GM21786 (cell line): ENCODE measurements at regions not wholly inside any gene's neighbourhood (a gene's known extent, or its start where the extent isn't known, plus 50 kb on each side); places are given as distances from the start of the nearest gene placed in this dataset.

Experiments
- ATAC-seq: cut with Tn5 transposase; IDR thresholded peaks from one replicate; pipeline ENCODE4 v1.9.1; 2021; ENCODE audit not compliant: unreplicated experiment

- ATAC-seq = no peak
Observed at GRCh38 chr1:82269431-82269830, 468.7 kb downstream of the ADGRL2 start.

- ATAC-seq = no peak
Observed at GRCh38 chr1:82268826-82269225, 468.1 kb downstream of the ADGRL2 start.

- no peak for ATAC-seq
Observed at GRCh38 chr1:82266351-82266750, 465.6 kb downstream of the ADGRL2 start.

GRCh38 chr1:82265436-82265835 lies 464.7 kb downstream of the ADGRL2 start:
- no peak for ATAC-seq

GRCh38 chr1:82264802-82265201 lies 464.1 kb downstream of the ADGRL2 start:
- no peak for ATAC-seq

- no peak for ATAC-seq
Observed at GRCh38 chr1:82263396-82263795, 462.7 kb downstream of the ADGRL2 start.

- no peak for ATAC-seq
Observed at GRCh38 chr1:82260666-82261065, 459.9 kb downstream of the ADGRL2 start.

GRCh38 chr1:82260051-82260450 lies 459.3 kb downstream of the ADGRL2 start:
- no peak for ATAC-seq

GRCh38 chr1:82258887-82259286 lies 458.2 kb downstream of the ADGRL2 start:
- no peak for ATAC-seq

- no peak for ATAC-seq
Observed at GRCh38 chr1:82246050-82246449, 445.3 kb downstream of the ADGRL2 start.

- ATAC-seq = peak; percentile 54
Observed at GRCh38 chr1:82245345-82246014, 444.7 kb downstream of the ADGRL2 start.

GRCh38 chr1:82240571-82240970 lies 439.8 kb downstream of the ADGRL2 start:
- no peak for ATAC-seq

- no peak for ATAC-seq
Observed at GRCh38 chr1:82230667-82231066, 429.9 kb downstream of the ADGRL2 start.

- no peak for ATAC-seq
Observed at GRCh38 chr1:82227306-82228095, 426.8 kb downstream of the ADGRL2 start.

- no peak for ATAC-seq
Observed at GRCh38 chr1:82226186-82226505, 425.4 kb downstream of the ADGRL2 start.

GRCh38 chr1:82225421-82226185 lies 424.9 kb downstream of the ADGRL2 start:
- ATAC-seq = peak; percentile 86

- no peak for ATAC-seq
Observed at GRCh38 chr1:82223091-82223490, 422.4 kb downstream of the ADGRL2 start.

GRCh38 chr1:82221721-82222120 lies 421.0 kb downstream of the ADGRL2 start:
- ATAC-seq = no peak

GRCh38 chr1:82220754-82221153 lies 420.0 kb downstream of the ADGRL2 start:
- ATAC-seq = no peak

- no peak for ATAC-seq
Observed at GRCh38 chr1:82219841-82220240, 419.1 kb downstream of the ADGRL2 start.

- ATAC-seq = no peak
Observed at GRCh38 chr1:82218846-82219245, 418.1 kb downstream of the ADGRL2 start.

GRCh38 chr1:82215853-82216175 lies 415.1 kb downstream of the ADGRL2 start:
- no peak for ATAC-seq
